Nephron (organoid): ENCODE measurements at regions not wholly inside any gene's neighbourhood (a gene's known extent, or its start where the extent isn't known, plus 50 kb on each side); places are given as distances from the start of the nearest gene placed in this dataset.

Source experiments
- H3K27ac Mint-ChIP-seq, 3 experiments: 2 replicates each; pipeline ENCODE4 v1.8.0; 2020; ENCODE audit warnings: mixed read lengths in 3 of 3, mild to moderate bottlenecking in 2 of 3, moderate library complexity in 1 of 3
- H3K27me3 Mint-ChIP-seq: 2 replicates; pipeline ENCODE4 v1.8.0; 2021; ENCODE audit warnings: low read depth, mild to moderate bottlenecking, moderate library complexity, mixed read lengths
- H3K36me3 Mint-ChIP-seq: 2 replicates; pipeline ENCODE4 v1.8.0; 2020; ENCODE audit warnings: low read depth, mixed read lengths
- H3K4me1 Mint-ChIP-seq: 2 replicates; pipeline ENCODE4 v1.8.0; 2020; ENCODE audit warnings: mixed read lengths
- H3K4me3 Mint-ChIP-seq, 3 experiments: 2 replicates each; pipeline ENCODE4 v1.8.0; 2020; ENCODE audit warnings: mild to moderate bottlenecking in 3 of 3, mixed read lengths in 3 of 3, moderate library complexity in 2 of 3
- H3K9me3 Mint-ChIP-seq: 2 replicates; pipeline ENCODE4 v1.8.0; 2020; ENCODE audit warnings: mixed read lengths
- TF ChIP-seq, protein P1 (sequence below), 3 experiments: fragments of 200-600 bp; sonication (generic); IDR thresholded peaks; one replicate each; pipeline ENCODE4 v1.5.0; 2021; ENCODE audit warnings: antibody characterized with exemption in 3 of 3; ENCODE audit not compliant: unreplicated experiment in 3 of 3

DNA sequence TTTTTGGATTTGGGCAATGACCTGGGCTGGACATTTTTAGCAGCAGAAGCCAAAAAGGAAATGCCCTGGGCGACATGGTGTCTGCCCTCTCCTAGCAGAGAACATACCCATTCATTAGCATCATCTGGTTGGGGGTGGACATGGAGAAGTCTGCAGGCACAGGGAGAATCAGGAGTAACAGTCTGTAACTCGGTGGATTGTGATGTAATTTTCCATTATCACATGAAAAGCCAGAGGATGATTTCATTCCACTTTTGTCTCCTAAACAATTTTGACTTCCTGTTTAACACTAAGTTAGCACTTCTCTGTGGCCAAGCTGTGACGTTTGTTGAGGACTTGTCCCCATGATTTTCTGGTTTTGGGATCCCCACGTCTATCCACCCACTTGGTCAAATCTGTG is 153.8 kb upstream of the HABP2 start:
- Mint-ChIP-seq H3K27ac (no peak overlapping the region), H3K9me3 (peaks cover 3% of the 10 kb centered on the region), H3K4me3 (no peak overlapping the region), H3K4me1 (peaks cover 7% of the 10 kb centered on the region), H3K27me3 (peaks cover 10% of the 10 kb centered on the region), H3K36me3 (no peaks in the 10 kb centered on the region)
- TF ChIP-seq, protein P1, sequence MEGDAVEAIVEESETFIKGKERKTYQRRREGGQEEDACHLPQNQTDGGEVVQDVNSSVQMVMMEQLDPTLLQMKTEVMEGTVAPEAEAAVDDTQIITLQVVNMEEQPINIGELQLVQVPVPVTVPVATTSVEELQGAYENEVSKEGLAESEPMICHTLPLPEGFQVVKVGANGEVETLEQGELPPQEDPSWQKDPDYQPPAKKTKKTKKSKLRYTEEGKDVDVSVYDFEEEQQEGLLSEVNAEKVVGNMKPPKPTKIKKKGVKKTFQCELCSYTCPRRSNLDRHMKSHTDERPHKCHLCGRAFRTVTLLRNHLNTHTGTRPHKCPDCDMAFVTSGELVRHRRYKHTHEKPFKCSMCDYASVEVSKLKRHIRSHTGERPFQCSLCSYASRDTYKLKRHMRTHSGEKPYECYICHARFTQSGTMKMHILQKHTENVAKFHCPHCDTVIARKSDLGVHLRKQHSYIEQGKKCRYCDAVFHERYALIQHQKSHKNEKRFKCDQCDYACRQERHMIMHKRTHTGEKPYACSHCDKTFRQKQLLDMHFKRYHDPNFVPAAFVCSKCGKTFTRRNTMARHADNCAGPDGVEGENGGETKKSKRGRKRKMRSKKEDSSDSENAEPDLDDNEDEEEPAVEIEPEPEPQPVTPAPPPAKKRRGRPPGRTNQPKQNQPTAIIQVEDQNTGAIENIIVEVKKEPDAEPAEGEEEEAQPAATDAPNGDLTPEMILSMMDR (IDR thresholded peaks at IDR 0.05; ENCODE audit: unreplicated experiment in 3 of 3) = no peak

DNA sequence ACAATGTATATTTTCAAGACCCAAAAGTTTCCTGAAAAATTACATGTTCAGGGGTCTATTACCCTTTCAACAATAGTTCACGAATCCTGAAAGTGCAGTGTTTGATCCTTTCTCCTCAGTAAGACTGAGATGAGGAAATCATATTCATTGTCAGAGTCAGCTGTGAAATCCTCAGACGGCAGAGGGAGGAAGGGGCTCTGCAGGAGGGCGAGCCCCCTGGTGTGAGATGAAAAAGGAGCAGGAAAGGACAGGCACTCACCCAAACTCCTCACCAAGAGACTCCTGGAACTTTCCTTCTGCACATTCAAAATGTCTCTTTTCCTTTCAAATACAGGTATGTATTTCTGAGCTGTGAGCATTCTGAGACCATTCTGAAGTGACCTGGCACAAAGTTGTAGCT is 150.3 kb upstream of the HABP2 start:
- TF ChIP-seq, protein P1 (IDR thresholded peaks at IDR 0.05; ENCODE audit: unreplicated experiment in 3 of 3) = no peak
- Mint-ChIP-seq H3K4me1 (no peaks in the 10 kb centered on the region), H3K36me3 (no peaks in the 10 kb centered on the region), H3K9me3 (peaks cover 3% of the 10 kb centered on the region), H3K27ac (no peak overlapping the region), H3K27me3 (peaks cover 26% of the 10 kb centered on the region), H3K4me3 (no peak overlapping the region)

DNA sequence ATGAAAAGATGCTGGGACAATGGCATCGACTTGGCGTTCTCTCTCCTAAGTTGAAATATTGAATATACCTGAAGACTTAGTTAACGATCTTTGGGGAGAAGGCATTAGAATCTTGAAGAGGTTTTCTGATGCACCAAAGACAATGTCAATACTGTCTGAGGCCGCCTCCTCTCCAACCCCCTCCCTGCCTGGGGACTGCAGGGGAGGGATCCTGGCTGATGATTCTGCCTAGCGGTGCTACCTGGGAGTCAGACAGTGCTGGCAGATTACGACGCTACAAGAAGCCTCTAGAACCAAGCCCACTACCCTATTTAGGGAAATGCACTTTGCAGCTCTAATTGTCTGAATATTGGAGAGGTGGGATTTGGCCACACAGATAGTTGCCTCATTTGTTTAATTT is 145.6 kb upstream of the HABP2 start:
- H3K4me3 Mint-ChIP-seq = no peak overlapping the region
- TF ChIP-seq, protein P1 (IDR thresholded peaks at IDR 0.05; ENCODE audit: unreplicated experiment in 3 of 3) = no peak
- H3K4me1 Mint-ChIP-seq = no peaks in the 10 kb centered on the region
- peaks cover 3% of the 10 kb centered on the region for H3K9me3 Mint-ChIP-seq
- peaks cover 56% of the 10 kb centered on the region for H3K27me3 Mint-ChIP-seq
- H3K36me3 Mint-ChIP-seq = no peaks in the 10 kb centered on the region
- H3K27ac Mint-ChIP-seq = no peak overlapping the region

DNA sequence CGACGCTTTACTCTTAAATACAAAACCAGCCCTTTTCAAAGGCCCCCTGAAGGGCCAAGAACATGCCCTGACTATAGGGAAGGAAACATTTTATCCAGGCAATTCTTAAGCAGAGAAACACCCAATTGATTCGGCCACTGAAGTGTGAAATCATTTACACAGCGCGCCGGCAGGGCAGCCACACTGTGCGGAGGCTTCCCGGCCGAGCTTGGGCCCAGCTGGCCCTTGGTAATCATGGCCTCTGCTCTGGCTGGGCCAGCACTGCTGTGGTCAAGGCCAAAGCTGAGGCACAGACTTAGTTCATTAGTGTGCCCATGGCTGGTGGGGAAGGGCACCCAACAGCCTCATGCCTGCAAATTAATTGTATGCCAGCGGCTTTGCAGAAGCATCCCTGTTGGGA is 143.7 kb upstream of the HABP2 start:
- Mint-ChIP-seq H3K27ac (no peak overlapping the region), H3K4me1 (no peaks in the 10 kb centered on the region), H3K27me3 (peaks cover 53% of the 10 kb centered on the region), H3K9me3 (peaks cover 3% of the 10 kb centered on the region), H3K36me3 (no peaks in the 10 kb centered on the region), H3K4me3 (no peak overlapping the region)
- TF ChIP-seq, protein P1 (IDR thresholded peaks at IDR 0.05; ENCODE audit: unreplicated experiment in 3 of 3) = no peak

DNA sequence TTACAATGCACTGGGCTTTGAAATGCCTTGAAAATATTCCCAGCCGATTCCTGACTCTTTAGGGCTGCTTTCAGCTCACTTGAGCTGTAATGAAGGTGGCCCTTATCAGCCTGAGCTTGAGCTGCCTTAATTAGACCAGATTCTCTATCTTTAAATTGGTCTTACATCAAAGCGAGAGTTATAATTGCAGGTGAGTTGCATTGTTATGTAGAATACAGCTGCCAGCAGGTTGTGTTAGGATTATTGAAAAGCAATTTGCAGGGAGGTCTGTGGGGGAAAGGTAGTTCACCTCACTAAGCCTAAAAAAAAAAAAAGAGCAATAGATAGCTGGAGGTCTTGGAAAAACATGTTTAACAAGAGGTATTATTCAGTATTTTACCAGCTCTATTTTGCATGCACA is 142.2 kb upstream of the HABP2 start:
- Mint-ChIP-seq H3K27ac (no peak overlapping the region), H3K36me3 (no peaks in the 10 kb centered on the region), H3K4me1 (peaks cover 5% of the 10 kb centered on the region), H3K27me3 (peaks cover 55% of the 10 kb centered on the region), H3K4me3 (no peak overlapping the region), H3K9me3 (peaks cover 3% of the 10 kb centered on the region)
- TF ChIP-seq, protein P1 (IDR thresholded peaks at IDR 0.05; ENCODE audit: unreplicated experiment in 3 of 3) = no peak

DNA sequence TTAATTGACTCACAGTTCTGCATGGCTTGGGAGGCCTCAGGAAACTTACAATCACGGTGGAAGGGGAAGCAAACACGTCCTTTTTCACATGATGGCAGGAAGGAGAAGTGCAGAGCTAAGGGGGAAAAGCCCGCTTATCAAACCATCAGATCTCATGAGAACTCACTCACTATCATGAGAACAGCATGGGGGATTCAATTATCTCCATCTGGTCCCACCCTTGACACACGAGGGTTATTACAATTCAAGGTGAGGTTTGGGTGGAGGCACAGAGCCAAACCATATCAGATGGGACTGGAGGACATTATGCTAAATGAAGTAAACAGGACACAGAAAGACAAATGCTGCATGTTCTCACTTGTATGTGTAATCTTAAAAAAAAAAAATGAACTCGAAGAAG is 141.4 kb upstream of the HABP2 start:
- Mint-ChIP-seq H3K4me1 (peaks cover 5% of the 10 kb centered on the region), H3K4me3 (no peak overlapping the region), H3K9me3 (peaks cover 3% of the 10 kb centered on the region), H3K27ac (no peak overlapping the region), H3K27me3 (peaks cover 56% of the 10 kb centered on the region), H3K36me3 (no peaks in the 10 kb centered on the region)
- TF ChIP-seq, protein P1 (IDR thresholded peaks at IDR 0.05; ENCODE audit: unreplicated experiment in 3 of 3) = no peak
